Right renal pelvis (tissue), 4 donors: ENCODE measurements at regions not wholly inside any gene's neighbourhood (a gene's known extent, or its start where the extent isn't known, plus 50 kb on each side); places are given as distances from the start of the nearest gene placed in this dataset.
"Not testable (repeated sequence)": the region's sequence is repeated elsewhere in the genome, so short reads cannot be mapped to it uniquely, and the experiment has no call there.

Source experiments
- DNase-seq, 4 donors: peaks; one replicate each; pipeline ENCODE4 v3.0.0-alpha.2; 2013; ENCODE audit warnings: low read depth in 4 of 4, low spot score in 3 of 4, missing footprints in 1 of 4

DNA sequence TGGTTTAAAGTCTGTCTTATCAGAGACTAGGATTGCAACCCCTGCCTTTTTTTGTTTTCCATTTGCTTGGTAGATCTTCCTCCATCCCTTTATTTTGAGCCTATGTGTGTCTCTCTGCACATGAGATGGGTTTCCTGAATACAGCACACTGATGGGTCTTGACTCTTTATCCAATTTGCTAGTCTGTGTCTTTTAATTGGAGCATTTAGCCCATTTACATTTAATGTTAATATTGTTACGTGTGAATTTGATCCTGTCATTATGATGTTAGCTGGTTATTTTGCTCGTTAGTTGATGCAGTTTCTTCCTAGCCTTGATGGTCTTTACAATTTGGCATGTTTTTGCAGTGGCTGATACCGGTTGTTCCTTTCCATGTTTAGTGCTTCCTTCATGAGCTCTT, 344.0 kb downstream of the ABCC12 start:
- DNase-seq: not testable (repeated sequence)

DNA sequence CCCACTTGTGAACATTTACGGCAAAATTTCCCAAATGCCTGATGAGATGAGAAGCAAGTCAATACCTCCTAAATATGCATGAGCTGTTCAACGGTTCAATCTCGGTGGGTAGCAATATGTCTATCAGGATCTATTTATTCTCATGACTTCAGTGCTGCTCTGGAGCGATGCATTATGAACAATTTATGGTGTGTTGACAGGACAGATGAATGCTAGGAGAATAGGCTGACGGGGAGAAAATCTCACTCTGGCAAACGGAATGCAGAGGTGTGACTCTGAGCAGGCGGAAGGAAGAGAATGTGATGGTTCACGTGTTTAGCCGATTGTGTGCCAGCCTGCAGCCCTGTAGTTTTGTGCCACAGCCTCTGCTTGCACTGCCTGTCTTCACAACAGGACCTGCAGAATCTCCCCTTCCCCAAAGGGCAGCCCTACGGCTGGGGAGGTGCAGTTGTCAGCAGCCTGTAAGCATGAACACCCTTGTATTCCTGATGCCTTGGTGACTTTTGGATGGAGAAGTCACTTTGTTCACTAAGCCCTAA, 345.2 kb downstream of the PHKB start:
- no peak for DNase-seq

DNA sequence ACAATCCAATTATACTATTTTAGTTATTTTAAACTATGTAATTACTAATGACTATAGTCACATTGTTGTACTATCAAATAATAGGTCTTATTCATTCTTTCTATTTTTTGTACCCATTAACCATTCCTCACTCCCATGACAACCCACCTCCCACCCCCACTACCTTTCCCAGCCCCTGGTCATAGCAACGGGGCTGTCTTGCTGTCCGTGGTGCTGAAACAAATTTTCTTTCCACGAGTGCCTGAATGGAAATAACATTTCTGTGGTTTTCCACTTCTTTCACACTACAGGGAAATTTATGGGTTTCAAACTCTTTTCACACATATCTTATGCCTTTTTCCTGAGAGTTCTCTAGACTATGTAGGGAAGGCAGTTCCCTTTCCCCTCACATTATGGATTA, 326.6 kb downstream of the PHKB start:
- peak in 1 of 4 donors; percentile 4 for DNase-seq

DNA sequence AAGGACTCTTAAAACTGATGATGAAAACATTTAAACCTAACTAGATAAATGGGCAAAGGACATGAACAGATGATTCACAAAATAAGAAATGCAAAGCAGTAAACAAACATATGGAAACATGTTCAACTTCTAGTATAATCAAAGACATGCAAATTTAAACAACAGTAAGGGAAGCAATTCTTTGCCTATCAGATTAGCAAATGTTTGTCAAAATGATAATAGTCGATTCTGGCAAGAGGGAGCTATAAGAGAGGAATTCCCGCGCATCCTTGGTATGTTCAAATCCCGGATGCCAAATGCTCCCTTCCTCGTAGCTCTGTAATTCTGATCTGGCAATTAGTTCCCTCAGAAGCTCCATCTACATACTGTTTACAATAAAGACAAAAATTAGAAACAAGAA, 320.5 kb downstream of the PHKB start:
- no peak for DNase-seq

DNA sequence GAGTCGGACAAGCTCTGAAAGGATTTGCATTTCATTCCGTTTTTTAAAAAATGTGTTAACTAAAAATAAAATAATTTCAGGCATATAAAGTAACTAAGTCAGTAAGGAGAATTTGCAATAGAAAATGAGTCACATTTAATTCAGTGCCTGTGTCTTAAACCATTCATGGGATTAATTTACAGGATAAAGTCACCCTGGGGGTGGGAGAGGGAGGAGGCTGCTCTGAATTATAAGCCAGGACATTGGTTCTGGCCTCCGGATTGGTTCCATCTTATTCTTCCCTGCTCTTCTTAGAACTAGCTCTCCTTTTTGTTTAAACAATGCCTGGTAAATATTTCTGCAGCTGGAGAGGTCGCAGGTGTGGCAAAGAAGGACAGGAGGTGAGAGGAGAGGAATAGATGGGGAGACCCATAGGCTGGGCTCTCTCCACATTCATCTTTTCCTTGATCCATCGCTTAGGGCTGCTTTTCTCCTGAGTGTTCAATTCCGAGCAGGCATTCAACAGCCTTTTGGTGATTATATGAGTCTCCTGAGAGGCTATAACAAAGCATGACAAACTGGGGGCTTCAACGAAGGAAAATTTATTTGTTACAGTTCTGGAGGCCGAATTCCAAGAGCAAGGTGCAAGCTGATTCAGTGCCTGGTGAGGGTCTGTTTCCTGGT, 319.2 kb downstream of the PHKB start:
- no peak for DNase-seq

DNA sequence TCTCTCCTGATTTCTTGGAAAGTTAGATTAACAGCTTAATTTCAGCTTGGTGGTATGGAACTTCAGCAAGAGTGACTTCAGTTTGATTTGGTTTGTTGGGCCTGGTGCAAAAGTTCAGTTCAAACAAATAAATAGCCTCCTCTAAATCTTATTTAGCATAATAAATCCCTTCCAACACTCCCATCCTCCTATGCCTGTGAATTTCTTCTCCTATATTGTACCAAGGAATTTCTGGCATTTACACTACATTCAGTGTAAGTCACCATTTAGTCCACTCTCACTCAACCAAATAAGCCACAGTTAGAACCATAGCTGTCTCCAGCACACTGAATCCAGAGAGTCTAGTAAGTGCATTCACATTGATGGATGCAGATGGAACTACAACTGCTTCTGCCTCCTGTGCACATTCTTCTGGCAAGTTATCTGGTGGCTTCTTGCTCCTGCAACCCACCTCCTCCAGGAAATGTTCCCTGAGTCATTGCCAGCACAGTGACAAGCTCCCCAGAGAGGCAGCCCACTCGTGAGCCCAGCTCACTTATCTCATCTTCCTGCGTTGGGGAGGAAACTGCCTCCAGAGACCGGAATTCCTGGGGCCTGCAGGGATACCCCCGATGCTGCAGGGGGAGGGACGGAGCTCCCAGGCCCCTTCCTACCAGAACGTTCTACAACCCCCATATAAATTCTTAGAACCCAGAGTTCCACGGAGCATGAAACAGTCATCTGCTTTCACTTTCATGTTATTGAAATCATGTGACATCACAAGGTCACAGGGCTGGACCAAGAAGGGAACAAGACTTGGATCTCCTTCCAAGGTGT, 318.3 kb downstream of the PHKB start:
- no peak for DNase-seq

DNA sequence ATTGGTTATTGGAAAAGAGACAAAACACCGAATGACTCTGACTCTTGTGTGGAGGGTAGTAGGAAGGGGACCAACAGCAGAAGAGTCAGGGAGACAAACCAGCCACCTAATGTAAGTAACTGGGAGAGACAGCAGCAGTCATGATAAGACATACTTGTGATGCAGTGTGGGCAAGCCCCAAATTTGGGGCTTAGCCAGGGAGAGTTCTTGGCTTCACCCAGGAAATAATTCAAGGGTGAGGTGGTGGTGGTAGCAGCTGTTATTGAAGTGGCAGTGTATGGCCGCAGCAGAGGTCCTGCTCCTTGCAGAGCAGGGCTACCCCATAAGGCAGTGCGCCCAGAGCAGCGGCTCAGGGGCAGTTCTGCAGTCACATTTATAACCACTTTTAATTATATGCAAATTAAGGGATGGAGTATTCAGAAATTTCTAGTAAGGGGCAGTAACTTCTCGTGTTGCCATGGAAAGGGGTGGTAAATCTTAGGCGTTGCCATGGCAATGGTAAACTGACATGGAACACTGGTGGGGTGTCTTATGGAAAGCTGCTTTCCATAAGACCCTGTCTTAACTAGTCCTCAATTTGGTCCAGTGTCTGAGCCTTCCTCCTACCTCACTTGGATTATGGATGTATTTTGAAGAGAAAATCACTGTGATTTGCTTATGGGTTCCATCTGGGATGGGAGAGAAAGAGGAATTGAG, 317.1 kb downstream of the PHKB start:
- DNase-seq: no peak

DNA sequence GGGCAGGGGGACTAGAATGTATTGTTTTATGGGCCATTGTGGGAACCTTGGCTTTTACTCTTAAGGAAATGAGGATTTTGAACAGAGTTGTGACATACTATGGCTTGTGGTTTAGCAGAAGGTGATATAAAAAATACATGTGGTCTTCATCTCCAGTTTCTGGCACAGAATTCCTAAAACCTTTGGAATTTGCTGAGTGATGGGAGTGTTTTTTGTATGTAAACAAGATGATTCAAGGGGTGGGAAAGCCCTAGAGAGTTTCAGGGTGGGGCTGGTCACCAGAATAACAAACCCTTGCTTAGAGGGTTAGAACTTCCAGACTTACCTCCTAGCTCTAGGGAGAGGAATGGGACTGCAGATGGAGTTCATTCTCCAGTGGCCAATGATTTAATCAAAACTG, 316.1 kb downstream of the PHKB start:
- DNase-seq: no peak

DNA sequence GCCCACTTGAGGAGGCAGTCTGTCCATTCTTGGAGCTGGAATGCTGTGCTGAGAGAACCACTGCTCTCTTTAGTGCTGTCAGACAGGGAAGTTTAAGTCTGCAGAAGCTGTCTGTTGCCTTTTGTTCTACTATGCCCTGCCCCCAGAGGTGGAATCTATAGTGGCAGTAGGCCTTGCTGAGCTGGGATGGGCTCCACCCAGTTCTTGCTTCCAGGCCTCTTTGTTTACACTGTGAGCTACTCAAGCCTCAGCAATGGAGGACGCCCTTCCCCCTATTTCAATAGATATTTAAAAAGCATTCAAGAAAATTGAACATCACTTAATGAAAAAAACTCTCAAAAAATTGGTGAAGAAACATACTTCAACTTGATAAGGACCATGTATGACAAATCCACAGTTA, 313.5 kb downstream of the PHKB start:
- DNase-seq: no peak

DNA sequence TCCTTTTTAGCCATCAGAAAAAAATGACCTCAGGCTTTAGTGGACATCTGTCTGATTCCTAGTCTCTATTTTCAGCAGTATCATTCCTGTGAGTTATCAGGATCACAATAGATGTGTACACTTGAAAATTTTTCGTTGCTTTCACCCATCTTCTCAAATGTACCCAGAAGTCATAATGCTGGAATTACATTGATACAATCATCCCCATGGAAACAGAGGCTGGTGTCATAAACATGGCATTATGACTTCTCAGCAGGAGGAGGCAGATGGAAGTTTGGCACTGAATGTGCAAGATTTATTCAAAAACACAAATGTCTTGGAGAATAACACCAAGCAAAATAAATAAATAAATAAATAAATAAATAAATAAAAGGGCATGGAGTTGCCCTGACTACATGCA, 292.5 kb downstream of the PHKB start:
- DNase-seq: no peak
